ENCODE measurements at regions not wholly inside any gene's neighbourhood (a gene's known extent, or its start where the extent isn't known, plus 50 kb on each side); places are given as distances from the start of the nearest gene placed in this dataset.

DNA sequence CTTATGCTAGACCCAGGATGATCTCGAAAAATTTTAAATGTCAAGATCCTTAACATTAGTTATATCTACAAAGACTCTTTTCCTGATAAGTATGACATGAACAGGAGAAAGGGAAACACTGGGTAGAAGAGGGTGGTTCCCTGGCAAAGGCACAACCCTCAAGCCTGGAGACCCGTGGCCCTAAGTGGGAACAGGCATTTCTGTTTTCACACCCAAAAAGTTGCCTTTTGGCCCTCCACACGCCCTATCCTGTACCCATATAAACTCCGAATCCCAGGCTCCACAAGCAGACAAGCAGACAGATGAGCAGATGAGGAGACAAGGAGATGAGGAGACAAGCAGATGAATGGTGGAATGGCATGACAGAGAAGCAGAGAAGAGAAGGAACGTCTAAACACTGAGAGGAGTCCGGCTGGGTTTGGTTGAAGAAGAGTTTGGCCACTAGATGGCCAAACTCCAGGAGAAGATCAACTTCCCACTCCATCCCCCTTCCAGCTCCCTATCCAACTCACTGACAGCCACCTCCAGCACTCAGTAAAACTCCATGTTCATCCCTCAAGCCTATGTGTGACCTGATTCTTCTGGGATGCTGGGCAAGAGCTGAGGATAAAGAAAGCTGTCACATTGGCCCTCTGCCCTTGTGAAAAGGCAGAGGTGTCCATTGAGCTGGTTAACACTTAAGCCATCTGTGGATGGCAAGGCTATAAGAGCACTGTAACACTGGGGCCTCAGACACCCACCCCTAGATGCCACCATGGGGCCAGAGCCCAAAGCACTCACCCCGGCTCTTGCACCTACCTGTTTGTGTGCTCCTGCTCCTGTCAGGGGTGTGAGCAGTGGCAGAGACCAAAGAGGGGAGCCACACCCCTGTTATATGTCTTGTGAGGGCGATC, 139.6 kb upstream of the FAM20A start:
- no peak for DNase-seq (ENCODE audit: low read depth)

DNA sequence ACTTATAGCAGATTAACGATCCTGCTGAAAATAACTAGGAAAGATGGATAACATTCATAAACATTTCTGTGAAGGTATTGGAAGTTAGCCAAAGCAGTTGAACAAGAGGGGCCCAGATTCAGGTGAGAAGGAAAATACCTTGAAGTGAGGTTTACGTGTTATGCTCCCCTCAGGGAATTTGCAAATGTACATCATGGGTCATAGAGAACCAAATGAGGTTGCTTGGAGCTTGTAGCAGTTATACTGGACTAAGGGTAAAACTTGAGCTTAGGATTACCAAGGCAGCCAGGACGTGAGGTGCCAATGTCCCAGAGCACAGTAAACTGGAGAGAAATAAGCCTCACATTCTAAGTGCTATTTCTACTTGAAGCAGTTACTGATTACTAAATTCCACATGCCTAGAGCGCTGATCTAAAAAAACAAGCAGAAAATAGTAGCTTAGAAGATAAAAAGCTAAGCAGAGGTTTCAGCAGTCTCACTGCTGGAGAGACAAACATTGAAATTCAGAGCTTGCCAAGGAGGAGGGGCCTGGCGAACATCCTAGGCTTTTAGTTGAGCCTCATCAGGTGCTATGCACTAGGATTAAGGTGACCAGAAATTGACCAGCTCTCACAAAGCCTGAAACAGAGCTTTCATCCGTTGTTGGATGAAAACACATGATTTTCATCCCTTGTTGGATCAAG, 136.7 kb upstream of the FAM20A start:
- DNase-seq (ENCODE audit: low read depth), result no peak

DNA sequence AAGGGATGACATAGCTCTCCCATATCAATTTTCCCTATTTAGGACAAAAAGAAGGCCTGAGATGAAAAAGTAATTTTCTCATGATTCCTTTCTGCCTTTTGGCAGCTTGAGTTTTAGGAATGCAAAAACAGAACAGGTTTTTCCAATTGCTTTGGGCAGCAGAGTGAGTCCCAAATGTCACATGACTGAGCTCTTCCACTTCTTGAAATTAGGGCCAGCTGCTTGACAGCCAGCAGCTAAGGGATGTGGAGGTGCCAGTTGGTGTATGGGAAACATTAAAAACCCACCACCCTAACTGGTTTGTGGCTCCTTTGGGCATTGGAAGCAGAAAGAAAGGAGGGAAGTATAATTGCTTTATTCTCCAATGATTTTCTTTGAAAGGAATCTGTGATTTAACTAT, 133.8 kb upstream of the FAM20A start:
- no peak for DNase-seq (ENCODE audit: low read depth)

DNA sequence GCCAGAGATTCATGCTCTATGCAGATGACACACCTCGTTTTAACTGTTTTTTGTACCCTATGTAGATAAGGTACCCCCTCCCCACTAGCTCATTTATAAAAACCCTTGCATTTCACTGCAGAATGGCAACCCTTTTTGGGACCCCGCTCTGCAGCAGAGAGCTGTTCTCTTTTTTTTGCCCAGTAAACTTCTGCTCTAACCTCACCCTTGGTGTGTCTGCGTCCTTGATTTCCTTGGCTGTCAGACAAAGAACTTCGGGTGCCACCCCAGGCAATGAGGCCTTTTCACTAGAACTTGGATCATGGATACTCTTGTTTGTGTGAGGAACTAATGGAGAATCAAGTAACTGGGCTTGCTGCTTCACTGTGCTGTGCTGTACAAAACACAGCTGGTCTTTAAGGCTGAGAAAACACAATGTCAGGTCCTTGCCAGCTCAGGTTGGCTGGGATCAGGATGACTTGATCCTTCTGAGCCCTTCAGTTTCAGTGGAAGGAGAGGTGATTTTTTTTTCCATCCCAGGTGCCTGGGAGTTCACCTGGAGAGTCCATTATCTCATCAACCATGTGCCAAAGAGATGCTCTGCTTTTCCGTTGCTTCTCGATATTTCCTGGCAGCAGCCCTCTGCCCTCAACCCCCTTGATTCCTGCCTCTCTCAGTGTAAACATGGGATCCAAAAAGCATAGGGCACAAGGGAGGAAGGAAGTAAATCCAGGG, 133.2 kb upstream of the FAM20A start:
- DNase-seq (ENCODE audit: low read depth), result no peak

DNA sequence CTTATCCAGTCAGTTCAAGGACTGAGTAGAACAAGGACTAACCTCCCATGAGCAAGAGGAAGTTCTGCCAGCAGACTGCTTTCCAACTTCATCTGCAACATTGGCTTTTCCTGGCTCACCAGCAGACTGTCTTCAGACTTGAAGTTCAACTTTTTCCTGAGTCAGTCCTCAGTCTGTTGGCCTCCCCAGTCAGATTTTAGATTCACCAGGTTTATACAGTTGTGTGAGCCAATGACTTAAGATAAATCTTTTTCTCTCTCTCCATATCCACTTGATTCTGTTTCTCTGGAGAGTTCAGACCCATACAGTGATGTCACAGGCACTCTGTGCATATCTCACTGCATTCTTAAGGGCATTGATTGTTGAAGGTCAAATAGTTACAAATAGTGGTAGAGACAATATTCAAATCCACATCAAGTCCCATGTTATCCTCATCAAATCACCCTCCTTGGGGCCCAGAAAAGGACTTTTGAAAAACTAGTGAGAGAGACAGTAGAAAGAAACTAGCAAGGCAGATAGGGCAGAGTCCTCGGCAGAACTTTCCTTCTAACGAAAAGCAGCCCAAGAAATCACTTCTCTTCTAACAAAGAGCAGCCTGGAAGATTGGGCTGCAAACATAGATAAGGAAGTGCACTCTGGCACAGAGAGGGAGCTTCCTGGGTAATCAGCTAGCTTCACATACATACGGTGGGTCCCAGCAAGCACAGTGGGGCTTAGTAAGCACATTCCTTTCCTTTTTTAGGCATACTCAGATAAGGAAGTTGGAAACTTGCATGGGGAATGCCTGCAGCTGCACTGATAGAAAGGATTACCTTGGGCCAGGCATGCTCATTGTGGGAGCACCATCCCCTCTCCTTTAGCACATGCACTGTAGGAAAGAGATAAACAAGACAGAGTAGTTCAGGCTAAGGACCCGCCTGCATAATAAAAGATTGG, 132.3 kb upstream of the FAM20A start:
- DNase-seq (ENCODE audit: low read depth), result no peak

DNA sequence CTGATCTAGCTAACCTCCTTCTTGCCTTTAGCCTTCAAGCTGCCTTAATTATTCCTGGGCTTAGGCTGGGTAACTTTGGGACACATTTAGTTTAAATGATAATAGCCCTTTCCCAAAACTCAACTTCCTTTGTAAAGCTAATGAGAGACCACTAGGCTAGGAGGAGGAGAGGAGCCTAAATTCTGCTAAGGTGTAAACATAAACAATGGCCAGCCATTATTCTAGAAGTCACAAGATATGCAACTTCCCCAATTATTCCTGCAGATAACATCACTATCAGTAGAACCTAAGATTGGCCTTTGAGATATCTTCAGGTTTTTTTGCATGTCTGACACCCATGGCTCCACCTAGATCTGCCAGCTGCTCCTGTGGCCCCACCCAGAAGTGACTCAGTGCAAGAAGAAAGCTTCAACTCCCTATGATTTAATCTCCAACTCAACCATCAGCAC, 131.2 kb upstream of the FAM20A start:
- no peak for DNase-seq (ENCODE audit: low read depth)

DNA sequence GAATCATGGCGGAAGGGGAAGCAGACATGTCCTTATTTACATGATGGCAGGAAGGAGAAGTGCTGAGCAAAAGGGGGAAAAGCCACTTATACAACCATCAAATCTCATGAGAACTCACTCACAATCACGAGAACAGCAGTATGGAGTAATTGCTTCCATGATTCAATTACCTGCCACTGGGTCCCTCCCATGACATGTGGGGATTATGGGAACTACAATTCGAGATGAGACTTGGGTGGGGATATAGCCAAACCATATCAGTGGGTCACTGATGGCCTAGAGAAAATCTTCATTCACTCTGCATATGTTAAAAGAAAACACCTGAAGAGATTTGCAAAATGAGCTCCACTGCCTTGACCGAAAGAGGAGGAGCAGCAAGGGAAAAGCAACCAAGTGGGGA, 130.3 kb upstream of the FAM20A start:
- DNase-seq (ENCODE audit: low read depth), result no peak

DNA sequence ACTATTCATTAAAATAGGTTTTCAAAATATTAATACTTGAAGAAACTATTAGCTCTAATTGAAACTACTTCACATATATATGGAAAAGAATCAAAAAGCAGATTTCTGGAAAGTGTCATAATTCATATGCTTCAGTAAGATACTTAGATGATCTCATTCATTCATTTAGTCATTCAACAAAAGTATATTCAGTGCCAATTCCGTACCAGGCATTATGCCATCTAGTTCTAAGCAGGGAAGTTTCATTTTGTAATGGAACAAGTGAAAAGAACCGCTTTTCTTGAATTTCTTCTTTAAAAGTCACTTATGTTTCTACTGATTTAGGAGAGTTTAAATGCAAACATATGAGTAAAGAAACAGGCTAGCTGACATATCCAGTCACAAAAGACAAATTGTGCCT, 118.3 kb upstream of the FAM20A start:
- DNase-seq (ENCODE audit: low read depth), result no peak

DNA sequence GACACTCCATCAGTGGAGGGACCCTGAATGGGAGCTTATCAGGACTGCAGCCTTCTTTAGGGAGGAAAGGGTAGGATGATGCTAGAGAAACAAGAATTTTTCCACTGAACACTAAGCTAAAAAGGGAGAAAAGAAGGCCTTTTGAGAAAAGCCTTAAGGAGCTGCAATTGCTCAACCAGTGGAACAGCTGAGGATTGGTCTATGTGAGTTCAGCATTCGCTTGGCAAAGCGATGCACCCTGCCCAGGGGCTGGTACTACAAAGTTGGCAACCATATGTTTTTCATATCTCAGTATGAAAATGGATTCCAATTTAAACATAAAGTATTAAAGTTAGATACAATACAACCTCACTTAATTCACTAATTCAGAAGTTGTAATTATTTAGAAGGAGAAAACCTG, 117.8 kb upstream of the FAM20A start:
- DNase-seq (ENCODE audit: low read depth), result no peak

DNA sequence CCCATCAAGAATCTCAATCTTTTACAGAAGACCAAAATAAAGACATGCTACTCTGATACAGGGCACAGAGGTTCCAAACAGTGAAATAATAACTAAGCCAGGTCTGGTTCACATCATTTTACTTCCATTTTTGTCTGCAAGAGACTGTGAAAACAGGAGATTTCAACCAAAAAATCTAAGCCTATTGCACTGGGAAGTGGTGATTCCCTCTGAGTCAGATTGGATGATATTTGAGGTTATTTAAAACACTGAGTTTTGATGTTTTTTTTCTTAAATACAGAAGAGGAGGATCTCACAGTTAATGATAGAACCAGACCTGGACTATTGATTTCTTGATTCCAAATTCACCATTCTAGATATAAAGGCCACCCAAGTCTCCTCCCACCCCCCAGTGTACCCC, 117.3 kb upstream of the FAM20A start:
- no peak for DNase-seq (ENCODE audit: low read depth)

DNA sequence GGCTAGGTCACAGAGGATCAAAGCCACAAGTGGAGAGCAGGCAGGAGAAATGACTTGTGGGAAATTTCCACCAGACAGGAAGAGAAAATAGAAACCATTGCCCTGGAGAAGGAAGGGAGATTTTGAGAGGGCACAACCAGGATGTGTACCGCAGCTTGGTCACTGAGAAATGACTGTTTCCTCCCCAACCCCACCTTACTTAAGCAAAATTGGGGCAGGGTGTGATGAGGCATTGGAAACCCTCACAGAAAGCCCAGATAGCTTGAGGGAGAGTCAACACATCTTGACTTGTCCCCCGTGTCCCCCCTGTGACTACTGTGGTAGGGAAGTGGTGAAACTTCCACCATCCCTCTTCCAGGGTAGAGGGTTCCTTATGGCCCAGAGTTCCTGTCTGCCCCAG, 113.5 kb upstream of the FAM20A start:
- DNase-seq (ENCODE audit: low read depth), result no peak

DNA sequence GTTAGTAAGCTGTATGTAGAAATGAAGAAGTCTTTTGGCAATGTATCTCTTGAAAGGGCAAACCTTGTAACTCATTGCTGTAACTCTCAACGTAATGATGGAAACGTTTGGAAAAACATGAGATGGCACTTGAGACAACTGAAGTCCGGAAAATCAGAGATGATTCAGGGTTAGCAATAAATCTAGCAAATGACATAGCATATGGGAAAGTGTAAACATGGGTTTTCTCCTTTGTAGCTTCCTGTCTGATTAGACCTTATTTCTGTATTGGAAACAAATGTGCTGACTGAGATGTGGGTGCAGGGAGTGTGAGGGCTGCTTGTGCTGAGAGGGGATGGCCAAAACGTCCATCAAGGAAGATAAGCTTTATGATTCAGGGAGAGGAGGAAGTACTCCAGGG, 110.7 kb upstream of the FAM20A start:
- DNase-seq (ENCODE audit: low read depth), result no peak

DNA sequence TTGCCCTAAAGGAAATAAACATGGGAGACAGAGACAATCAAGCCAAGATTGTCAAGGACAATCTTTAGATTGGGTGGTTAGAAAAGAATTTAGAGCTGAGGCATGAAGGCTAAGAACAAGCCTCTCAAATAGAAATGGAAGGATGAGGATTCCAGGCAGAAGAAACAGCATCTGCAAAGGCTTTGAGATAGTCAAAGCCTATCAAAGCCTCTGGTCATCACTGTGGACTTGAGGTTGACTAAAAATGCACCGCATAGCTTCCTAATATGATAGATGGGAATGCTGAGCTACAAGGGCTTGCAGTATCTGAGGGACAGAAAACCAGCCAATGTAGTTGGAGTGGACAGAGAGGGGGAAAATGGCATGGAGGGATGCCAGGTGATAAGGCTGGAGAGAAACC, 109.8 kb upstream of the FAM20A start:
- no peak for DNase-seq (ENCODE audit: low read depth)

DNA sequence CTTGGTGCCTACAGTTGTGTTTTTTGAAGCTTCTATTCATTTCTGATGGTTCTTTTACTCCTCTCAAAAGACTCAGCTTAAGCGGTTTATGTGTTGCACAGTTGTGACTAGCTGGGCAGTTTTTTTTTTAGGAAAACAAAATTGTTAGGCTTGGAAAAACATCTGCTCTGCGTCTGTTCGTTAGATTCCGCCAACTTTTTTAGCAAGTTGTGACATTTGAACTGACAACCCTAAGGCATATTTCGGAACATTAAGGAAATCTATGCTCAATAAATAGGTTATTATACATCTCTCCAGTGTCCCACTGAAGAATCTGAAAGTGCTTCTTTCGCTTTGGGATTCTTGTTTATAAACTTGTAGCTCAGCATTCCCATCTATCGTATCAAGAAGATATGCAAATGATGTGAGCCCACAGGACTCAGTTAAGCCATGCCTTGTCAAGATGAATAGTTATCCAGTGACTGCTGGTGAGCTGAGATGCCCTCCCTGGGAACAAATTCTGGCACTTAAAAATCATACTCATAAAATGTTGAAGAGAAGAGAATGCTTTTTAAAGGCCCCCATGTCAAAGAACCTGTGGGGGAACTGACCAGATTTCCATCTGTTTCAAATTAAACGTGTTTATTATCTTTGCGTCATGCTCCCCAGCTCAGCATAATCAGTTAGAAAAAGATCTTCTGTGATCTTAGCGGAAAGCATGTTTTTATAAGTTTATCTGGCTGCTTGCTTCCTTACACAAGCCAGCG, 109.0 kb upstream of the FAM20A start:
- DNase-seq (ENCODE audit: low read depth), result no peak

DNA sequence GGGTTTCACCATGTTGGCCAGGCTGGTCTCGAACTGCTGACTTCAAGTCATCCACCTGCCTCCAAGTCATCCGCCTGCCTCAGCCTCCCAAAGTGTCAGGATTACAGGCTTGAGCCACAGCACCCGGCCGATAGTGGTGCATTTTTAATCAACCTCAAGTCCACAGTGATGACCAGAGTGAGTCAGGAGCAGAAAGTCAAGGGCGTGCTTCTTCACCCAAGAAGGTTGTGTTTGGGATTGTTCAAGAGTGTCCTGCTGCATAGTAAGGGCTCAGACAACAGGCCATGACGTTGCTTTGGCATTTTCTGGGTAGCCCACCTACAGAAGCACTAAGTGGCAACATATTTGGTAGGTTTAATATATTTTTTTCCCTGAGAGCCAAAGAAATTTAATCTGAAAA, 108.3 kb upstream of the FAM20A start:
- no peak for DNase-seq (ENCODE audit: low read depth)

DNA sequence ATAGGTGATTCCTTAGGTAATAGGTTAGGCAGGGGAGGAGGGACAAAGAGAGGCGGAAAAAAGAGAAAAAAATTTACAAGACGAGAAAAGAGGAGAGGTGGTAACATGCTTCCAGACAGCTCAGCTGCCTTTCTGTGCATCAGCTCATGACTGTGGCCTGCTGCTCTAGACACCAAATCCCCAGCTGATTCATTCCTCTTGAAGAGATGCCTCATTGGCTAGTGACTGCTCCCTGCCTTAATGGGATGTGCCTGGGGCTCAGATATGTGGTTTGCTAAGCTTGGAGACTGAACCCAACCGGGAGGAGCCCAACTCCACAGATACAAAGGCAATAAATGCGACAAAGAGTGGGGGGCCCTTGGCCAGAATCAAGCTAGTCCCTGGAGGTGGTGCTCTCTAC, 105.9 kb upstream of the FAM20A start:
- no peak for DNase-seq (ENCODE audit: low read depth)

DNA sequence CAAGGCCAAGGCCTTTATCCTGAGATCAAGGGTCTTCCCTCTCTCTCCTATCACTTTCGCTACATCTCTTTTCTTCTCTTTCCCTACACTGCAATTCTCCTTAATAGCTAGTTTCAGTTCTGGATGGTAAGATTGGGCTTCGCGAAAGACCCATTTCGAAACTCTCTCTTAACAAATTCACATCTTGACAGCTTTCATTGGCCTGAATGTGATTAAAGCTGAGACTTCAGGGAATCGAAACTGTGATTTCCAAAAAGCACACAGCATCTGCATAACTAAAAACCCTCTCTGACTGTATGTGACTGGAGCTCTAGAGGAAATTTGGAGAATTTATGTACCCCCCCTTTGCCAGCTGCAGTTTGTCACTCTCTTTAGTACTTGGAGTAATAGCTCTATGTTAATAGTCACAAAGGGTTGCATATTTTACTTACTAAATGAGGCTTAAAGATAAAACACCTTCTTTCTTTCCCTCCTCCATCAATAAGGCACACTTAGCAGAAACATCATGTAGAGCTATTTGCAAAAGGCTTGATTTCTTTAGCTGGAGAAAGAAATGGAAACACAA, 105.3 kb upstream of the FAM20A start:
- DNase-seq (ENCODE audit: low read depth), result no peak

DNA sequence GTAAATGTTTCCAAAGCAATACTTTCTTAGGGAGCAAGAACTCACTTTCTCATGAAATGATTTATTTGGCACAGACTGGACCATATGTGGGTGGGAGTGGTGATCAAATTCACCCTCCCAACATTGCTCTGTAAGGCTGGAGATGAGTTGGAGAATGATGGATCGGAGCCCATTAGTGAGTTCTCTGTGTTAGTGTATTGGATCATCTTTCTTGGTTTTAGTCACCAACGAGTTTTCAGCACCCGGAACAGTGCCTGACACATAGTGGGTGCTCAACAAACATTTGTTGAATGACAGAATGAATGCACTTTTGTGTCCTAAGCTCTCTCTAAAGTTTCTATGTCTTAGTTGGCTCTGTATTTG, 104.5 kb upstream of the FAM20A start:
- no peak for DNase-seq (ENCODE audit: low read depth)

DNA sequence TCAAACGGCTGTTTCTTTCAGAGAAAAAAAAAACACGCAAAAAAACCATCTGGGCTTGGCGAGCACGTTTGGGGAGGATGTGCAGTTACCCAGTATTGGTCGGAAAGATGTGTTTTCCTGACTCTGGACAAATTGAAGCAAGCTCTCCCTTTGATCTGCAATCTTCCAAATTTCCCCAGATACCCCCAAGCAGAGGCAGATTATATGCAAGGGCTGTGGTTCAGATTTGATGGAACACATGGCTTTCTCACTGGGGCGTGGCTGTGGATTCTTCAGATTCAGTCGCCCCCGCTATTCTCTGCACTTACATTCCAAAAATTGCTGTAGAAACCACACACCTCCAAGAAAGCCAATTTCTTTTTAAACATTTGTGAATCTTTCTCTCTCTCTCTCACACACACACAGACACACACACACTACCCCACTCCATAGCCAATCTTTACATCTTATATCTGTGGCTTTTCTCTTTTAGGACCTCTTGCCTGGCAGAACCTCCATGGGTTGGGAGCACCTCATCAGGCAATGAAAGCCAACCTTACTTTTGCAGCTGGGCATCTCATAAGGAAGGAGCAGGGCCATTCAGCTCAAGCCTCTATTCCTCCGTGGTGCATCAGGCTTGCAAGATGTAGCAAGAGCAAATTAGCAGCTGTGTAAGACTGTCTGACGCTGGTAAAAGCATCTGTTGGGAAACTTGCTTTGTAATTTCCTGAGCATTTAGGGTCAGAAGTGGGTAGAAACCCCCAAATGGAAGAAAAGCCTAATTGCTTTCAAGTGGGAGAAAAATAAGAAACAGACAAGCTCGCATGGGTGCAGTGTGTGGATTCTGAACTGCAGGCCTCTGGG, 103.9 kb upstream of the FAM20A start:
- DNase-seq (ENCODE audit: low read depth), result no peak

DNA sequence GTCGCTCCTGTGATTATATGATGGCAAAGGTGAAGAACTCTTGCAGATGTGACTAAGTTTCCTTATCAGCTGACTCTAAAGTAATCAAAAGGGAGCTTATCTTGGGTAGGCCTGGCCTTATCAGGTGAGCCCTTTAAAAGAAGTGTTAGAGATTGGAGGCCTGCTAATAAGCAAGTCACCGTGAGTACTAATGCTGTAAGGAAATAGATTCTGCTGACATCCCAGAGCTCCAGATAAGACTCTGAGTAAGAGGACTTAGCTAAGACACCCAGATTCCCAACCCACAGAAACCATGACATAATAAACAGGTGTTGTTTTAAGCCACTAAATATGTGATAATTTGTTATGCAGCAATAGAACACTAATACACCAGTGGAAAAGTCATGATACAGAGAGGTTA, 99.9 kb upstream of the FAM20A start:
- DNase-seq (ENCODE audit: low read depth), result no peak
